IPS-11a (cell line): ENCODE measurements at regions not wholly inside any gene's neighbourhood (a gene's known extent, or its start where the extent isn't known, plus 50 kb on each side); places are given as distances from the start of the nearest gene placed in this dataset.

Experiments used
- H3K4me3 ChIP-seq: one replicate; pipeline ENCODE4 v1.5.1; 2013; ENCODE audit warnings: low read depth, low read length, control low read depth

GRCh38 chr1:201764579-201764978, 64.4 kb upstream of the IPO9 start:
- H3K4me3 ChIP-seq = no peak overlapping the region

GRCh38 chr1:201766131-201766866, 62.7 kb upstream of the IPO9 start:
- no peak overlapping the region for H3K4me3 ChIP-seq

GRCh38 chr1:201767339-201767738, 61.6 kb upstream of the IPO9 start:
- no peak overlapping the region for H3K4me3 ChIP-seq

- H3K4me3 ChIP-seq = no peak overlapping the region
Observed at GRCh38 chr1:201769072-201769471, 59.9 kb upstream of the IPO9 start.

- H3K4me3 ChIP-seq = no peak overlapping the region
Observed at GRCh38 chr1:201769966-201770365, 59.0 kb upstream of the IPO9 start.

- no peak overlapping the region for H3K4me3 ChIP-seq
Observed at GRCh38 chr1:201771466-201771865, 57.5 kb upstream of the IPO9 start.

- no peak overlapping the region for H3K4me3 ChIP-seq
Observed at GRCh38 chr1:201772178-201772577, 56.8 kb upstream of the IPO9 start.

- H3K4me3 ChIP-seq = no peak overlapping the region
Observed at GRCh38 chr1:201773764-201774163, 55.2 kb upstream of the IPO9 start.

GRCh38 chr1:201774224-201774982, 54.6 kb upstream of the IPO9 start:
- H3K4me3 ChIP-seq = no peak overlapping the region

- no peak overlapping the region for H3K4me3 ChIP-seq
Observed at GRCh38 chr1:201774983-201775344, 54.0 kb upstream of the IPO9 start.

GRCh38 chr1:201775380-201775779, 53.6 kb upstream of the IPO9 start:
- no peak overlapping the region for H3K4me3 ChIP-seq

- H3K4me3 ChIP-seq = no peak overlapping the region
Observed at GRCh38 chr1:201778279-201779065, 50.5 kb upstream of the IPO9 start.
